Mesenchymal stem cell (in vitro differentiated cells and primary cell): ENCODE measurements at regions not wholly inside any gene's neighbourhood (a gene's known extent, or its start where the extent isn't known, plus 50 kb on each side); places are given as distances from the start of the nearest gene placed in this dataset.

Source experiments
- DNase-seq: peaks from one replicate; pipeline ENCODE4 v3.0.0-alpha.2; 2013
- H2AFZ ChIP-seq: one replicate; pipeline ENCODE4 v1.6.1; 2013; ENCODE audit warnings: low read depth, mild to moderate bottlenecking, control low read depth, inconsistent platforms, low read length, moderate library complexity
- H2AK5ac ChIP-seq: 2 replicates; pipeline ENCODE4 v1.6.1; 2013; ENCODE audit warnings: low read length, moderate library complexity, mild to moderate bottlenecking, inconsistent platforms; ENCODE audit not compliant: severe bottlenecking
- H2BK120ac ChIP-seq: one replicate; pipeline ENCODE4 v1.6.1; 2013; ENCODE audit warnings: low read depth, mild to moderate bottlenecking, inconsistent platforms, low read length, moderate library complexity
- H2BK12ac ChIP-seq, 2 experiments: one replicate each; pipeline ENCODE4 v1.6.1; 2013; ENCODE audit warnings: inconsistent platforms in 2 of 2, low read length in 2 of 2, mild to moderate bottlenecking in 2 of 2, moderate library complexity in 2 of 2, control low read depth in 1 of 2
- H2BK15ac ChIP-seq: one replicate; pipeline ENCODE4 v1.6.1; 2013; ENCODE audit warnings: mild to moderate bottlenecking, low read depth, inconsistent platforms; ENCODE audit not compliant: poor library complexity, severe bottlenecking
- H2BK5ac ChIP-seq: 2 replicates; pipeline ENCODE4 v1.6.1; 2013; ENCODE audit warnings: low read depth, mild to moderate bottlenecking, low read length, control low read depth, inconsistent platforms; ENCODE audit not compliant: poor library complexity, severe bottlenecking
- H3K14ac ChIP-seq, 2 experiments: one replicate each; pipeline ENCODE4 v1.6.1; 2013; ENCODE audit warnings: inconsistent platforms in 2 of 2, low read length in 2 of 2, control low read depth in 1 of 2, mild to moderate bottlenecking in 1 of 2, moderate library complexity in 1 of 2
- H3K18ac ChIP-seq, 2 experiments: one replicate each; pipeline ENCODE4 v1.6.1; 2013; ENCODE audit warnings: inconsistent platforms in 2 of 2, low read length in 2 of 2, control low read depth in 1 of 2, low read depth in 1 of 2, mild to moderate bottlenecking in 1 of 2
- H3K23ac ChIP-seq, 2 experiments: one replicate each; pipeline ENCODE4 v1.6.1; 2013; ENCODE audit warnings: inconsistent platforms in 2 of 2, low read length in 2 of 2, mild to moderate bottlenecking in 2 of 2, moderate library complexity in 2 of 2, control low read depth in 1 of 2
- H3K27ac ChIP-seq: 2 replicates; pipeline ENCODE4 v1.5.1; 2013; ENCODE audit warnings: mild to moderate bottlenecking, moderate library complexity, low read length, control low read depth, inconsistent platforms; ENCODE audit not compliant: poor library complexity, severe bottlenecking
- H3K27me3 ChIP-seq, 2 experiments: 2 replicates each; pipeline versions ENCODE4 v1.6.1 to v1.7.0; 2013; ENCODE audit warnings: low read length in 2 of 2, mild to moderate bottlenecking in 2 of 2, moderate library complexity in 2 of 2, control low read depth in 1 of 2, inconsistent platforms in 1 of 2; ENCODE audit not compliant: control insufficient read depth in 1 of 2, insufficient read depth in 1 of 2
- H3K36me3 ChIP-seq, 2 experiments: 2 replicates each; pipeline versions ENCODE4 v1.6.1 to v1.7.0; 2013; ENCODE audit warnings: low read length in 2 of 2, control low read depth in 1 of 2, inconsistent platforms in 1 of 2, low read depth in 1 of 2, mild to moderate bottlenecking in 1 of 2; ENCODE audit not compliant: insufficient read depth in 2 of 2, control insufficient read depth in 1 of 2
- H3K4ac ChIP-seq, 2 experiments: one replicate each; pipeline ENCODE4 v1.6.1; 2013; ENCODE audit warnings: inconsistent platforms in 2 of 2, low read length in 2 of 2, mild to moderate bottlenecking in 2 of 2, moderate library complexity in 2 of 2, control low read depth in 1 of 2, low read depth in 1 of 2
- H3K4me1 ChIP-seq: 2 replicates; pipeline ENCODE4 v1.6.1; 2013; ENCODE audit warnings: low read depth, low read length, control low read depth; ENCODE audit not compliant: control insufficient read depth, insufficient read depth
- H3K4me2 ChIP-seq: 2 replicates; pipeline ENCODE4 v1.6.1; 2013; ENCODE audit warnings: low read length, mild to moderate bottlenecking, inconsistent platforms; ENCODE audit not compliant: poor library complexity, severe bottlenecking
- H3K4me3 ChIP-seq, 2 experiments: 2 replicates each; pipeline versions ENCODE4 v1.5.1 to v1.7.0; 2013; ENCODE audit warnings: low read length in 2 of 2, mild to moderate bottlenecking in 2 of 2, control low read depth in 1 of 2, low read depth in 1 of 2; ENCODE audit not compliant: insufficient read depth in 1 of 2
- H3K79me1 ChIP-seq: replicated peaks from 2 replicates; pipeline ENCODE4 v1.6.1; 2013; ENCODE audit warnings: mild to moderate bottlenecking, control low read depth, low read length, inconsistent platforms; ENCODE audit not compliant: poor library complexity, severe bottlenecking
- H3K9ac ChIP-seq: 2 replicates; pipeline ENCODE4 v1.7.0; 2013; ENCODE audit warnings: mild to moderate bottlenecking, low read length, moderate library complexity
- H3K9me3 ChIP-seq: 2 replicates; pipeline ENCODE4 v1.7.0; 2013; ENCODE audit warnings: mild to moderate bottlenecking, low read length; ENCODE audit not compliant: control insufficient read depth
- H4K8ac ChIP-seq: one replicate; pipeline ENCODE4 v1.6.1; 2013; ENCODE audit warnings: inconsistent platforms, mild to moderate bottlenecking, low read length, moderate library complexity
- H4K91ac ChIP-seq: one replicate; pipeline ENCODE4 v1.6.1; 2013; ENCODE audit warnings: mild to moderate bottlenecking, low read length, inconsistent platforms
- WGBS: methylation state at CpG from one replicate; pipeline ENCODE4 v1.1.7; 2013; ENCODE audit warnings: mixed read lengths; 5-methylcytosine and 5-hydroxymethylcytosine counted together

DNA sequence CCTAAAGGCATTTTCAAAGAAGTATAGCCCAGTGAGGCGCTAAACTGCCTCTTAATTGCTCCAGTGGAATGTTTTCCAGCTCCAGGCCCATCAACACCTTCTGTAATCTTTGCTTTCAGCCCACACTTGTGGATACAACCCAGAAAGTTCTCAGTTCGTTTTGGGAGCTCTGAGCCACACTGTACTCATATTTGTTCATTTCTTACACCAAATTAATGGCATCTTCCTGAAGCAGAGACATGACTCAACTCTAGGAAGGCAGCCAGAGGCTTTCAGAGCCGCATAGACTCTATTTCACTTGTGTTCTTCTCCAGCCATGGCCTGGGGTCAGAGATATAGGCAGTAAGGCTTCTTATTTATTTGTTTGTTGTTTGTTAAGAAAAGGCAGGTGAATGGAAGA is 175.5 kb upstream of the NCAM1 start:
- H4K8ac ChIP-seq = no peak overlapping the region
- H3K27me3 ChIP-seq = peaks cover 0 to 5% of the 10 kb centered on the region in 2 experiments
- no peak overlapping the region for H2AK5ac ChIP-seq
- no peak overlapping the region for H2BK15ac ChIP-seq
- H3K27ac ChIP-seq = no peak overlapping the region
- H3K4me2 ChIP-seq = no peak overlapping the region
- no peak overlapping the region for H3K18ac ChIP-seq
- H3K4ac ChIP-seq = no peak overlapping the region
- no peak overlapping the region for H3K14ac ChIP-seq
- no peaks in the 10 kb centered on the region for H3K36me3 ChIP-seq
- H3K23ac ChIP-seq = no peak overlapping the region
- no peak overlapping the region for H2AFZ ChIP-seq
- H2BK5ac ChIP-seq = no peak overlapping the region
- no peak overlapping the region for H2BK120ac ChIP-seq
- no peaks in the 10 kb centered on the region for H3K79me1 ChIP-seq
- no peak overlapping the region for H4K91ac ChIP-seq
- peak overlapping the region; percentile 44 for H3K9ac ChIP-seq
- DNase-seq = no peak
- WGBS = 56% methylated on average over 3 of the region's 3 CpGs
- no peak overlapping the region for H2BK12ac ChIP-seq
- H3K9me3 ChIP-seq = no peaks in the 10 kb centered on the region
- H3K4me3 ChIP-seq = peak overlapping the region in 1 of 2 experiments; percentile 64
- H3K4me1 ChIP-seq = no peaks in the 10 kb centered on the region

DNA sequence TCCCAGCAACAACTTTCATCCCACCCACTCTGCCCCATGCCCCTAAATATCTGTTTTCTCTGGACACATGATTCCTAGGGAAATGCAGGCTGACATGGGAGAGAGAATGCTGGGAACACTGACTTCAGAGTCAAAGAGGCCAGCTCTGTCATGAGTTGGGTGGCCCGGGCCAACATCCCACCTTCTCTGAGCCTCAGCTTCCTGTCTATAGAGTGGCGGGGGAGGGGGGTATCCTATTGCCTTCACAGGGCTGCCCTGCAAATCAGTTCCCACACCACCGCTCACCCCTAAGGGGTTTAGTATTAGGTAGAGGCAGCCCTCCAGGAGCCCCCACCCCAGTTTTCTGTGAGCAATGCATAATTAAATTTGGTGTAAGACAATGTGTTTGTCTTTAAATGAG is 175.0 kb upstream of the NCAM1 start:
- H3K9ac ChIP-seq = no peak overlapping the region
- H2BK120ac ChIP-seq = no peak overlapping the region
- H3K9me3 ChIP-seq = no peaks in the 10 kb centered on the region
- no peak overlapping the region for H3K23ac ChIP-seq
- H3K4me2 ChIP-seq = no peak overlapping the region
- peaks cover 0 to 5% of the 10 kb centered on the region in 2 experiments for H3K27me3 ChIP-seq
- no peak overlapping the region for H3K4ac ChIP-seq
- no peak overlapping the region for H2AK5ac ChIP-seq
- H2BK5ac ChIP-seq = no peak overlapping the region
- H2BK15ac ChIP-seq = no peak overlapping the region
- no peaks in the 10 kb centered on the region for H3K4me1 ChIP-seq
- no peak overlapping the region for H2BK12ac ChIP-seq
- no peak overlapping the region for H4K91ac ChIP-seq
- no peak overlapping the region for H3K14ac ChIP-seq
- no peak overlapping the region for H4K8ac ChIP-seq
- no peaks in the 10 kb centered on the region for H3K36me3 ChIP-seq
- no peak overlapping the region for H3K18ac ChIP-seq
- H3K4me3 ChIP-seq = no peak overlapping the region
- no peak overlapping the region for H2AFZ ChIP-seq
- WGBS = 100% methylated on average over 1 of the region's 3 CpGs
- H3K27ac ChIP-seq = no peak overlapping the region
- H3K79me1 ChIP-seq = no peaks in the 10 kb centered on the region
- no peak for DNase-seq

DNA sequence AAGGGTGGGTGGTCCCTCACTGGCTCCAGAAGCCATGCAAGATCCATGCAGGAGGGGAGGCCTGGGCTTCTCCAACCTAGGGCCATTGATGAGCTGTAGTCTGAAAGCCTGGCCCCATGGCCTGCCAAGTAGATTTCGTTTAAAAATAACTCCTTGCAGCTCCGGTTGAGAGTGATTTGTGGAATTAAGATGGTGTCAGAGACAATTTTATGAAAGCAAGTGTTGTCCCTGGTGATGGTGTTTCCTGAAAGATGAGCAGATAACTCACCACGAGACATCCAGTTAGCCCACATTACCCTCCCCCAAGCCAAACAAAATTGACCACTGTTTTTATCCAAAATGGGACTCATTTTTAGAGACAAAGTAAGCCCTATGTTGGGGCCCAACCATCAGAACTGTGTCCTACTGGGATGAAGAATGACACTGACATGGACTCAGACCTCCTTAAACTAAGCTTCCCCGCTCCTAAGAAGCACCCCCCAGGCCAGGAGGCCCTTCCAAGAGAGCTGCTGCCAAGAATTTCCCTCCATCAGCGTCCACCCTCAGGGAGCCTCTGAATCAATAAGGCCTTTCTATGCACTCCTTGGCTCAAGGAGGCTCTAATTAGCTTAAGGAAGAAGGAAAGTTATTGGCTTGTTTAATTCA is 174.2 kb upstream of the NCAM1 start:
- no peak overlapping the region for H3K9ac ChIP-seq
- H2BK15ac ChIP-seq = no peak overlapping the region
- H4K91ac ChIP-seq = no peak overlapping the region
- no peak overlapping the region for H2BK12ac ChIP-seq
- H3K27me3 ChIP-seq = no peaks in the 10 kb centered on the region
- H3K14ac ChIP-seq = no peak overlapping the region
- H3K18ac ChIP-seq = no peak overlapping the region
- H3K36me3 ChIP-seq = no peaks in the 10 kb centered on the region
- H3K4ac ChIP-seq = no peak overlapping the region
- no peak overlapping the region for H2BK120ac ChIP-seq
- no peak overlapping the region for H4K8ac ChIP-seq
- no peak overlapping the region for H3K4me3 ChIP-seq
- H2AK5ac ChIP-seq = no peak overlapping the region
- no peak overlapping the region for H2BK5ac ChIP-seq
- no peaks in the 10 kb centered on the region for H3K4me1 ChIP-seq
- H3K23ac ChIP-seq = no peak overlapping the region
- no peaks in the 10 kb centered on the region for H3K79me1 ChIP-seq
- no peak overlapping the region for H3K27ac ChIP-seq
- no peak overlapping the region for H2AFZ ChIP-seq
- WGBS = 58% methylated on average over 3 of the region's 5 CpGs
- no peaks in the 10 kb centered on the region for H3K9me3 ChIP-seq
- DNase-seq = no peak
- no peak overlapping the region for H3K4me2 ChIP-seq

DNA sequence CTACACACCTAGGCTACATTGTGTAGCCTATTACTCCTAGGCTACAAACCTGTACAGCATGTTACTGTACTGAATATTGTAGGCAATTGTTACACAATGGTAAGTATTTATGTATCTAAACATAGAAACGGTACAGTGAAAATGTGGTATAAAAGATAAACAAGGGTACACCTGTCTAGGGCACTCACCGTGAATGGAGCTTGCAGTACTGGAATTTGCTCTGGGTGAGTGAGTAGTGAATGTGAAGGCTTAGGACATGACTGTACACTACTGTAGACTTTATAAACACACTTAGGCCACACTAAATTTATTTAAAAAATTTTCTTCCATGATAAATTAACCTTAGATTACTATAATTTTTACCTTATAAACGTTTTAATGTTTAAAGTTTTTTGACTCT is 171.7 kb upstream of the NCAM1 start:
- Histone ChIP-seq H4K91ac (no peak overlapping the region), H3K9me3 (no peaks in the 10 kb centered on the region), H2BK12ac (no peak overlapping the region), H3K18ac (no peak overlapping the region), H3K27ac (no peak overlapping the region), H3K14ac (no peak overlapping the region), H2BK120ac (no peak overlapping the region), H3K4me2 (no peak overlapping the region), H3K36me3 (no peaks in the 10 kb centered on the region), H3K23ac (no peak overlapping the region), H3K4me3 (no peak overlapping the region), H2AK5ac (no peak overlapping the region), H3K4me1 (no peaks in the 10 kb centered on the region), H3K4ac (no peak overlapping the region), H2BK5ac (no peak overlapping the region), H2BK15ac (no peak overlapping the region), H4K8ac (no peak overlapping the region), H3K9ac (no peak overlapping the region), H3K79me1 (no peaks in the 10 kb centered on the region), H3K27me3 (no peaks in the 10 kb centered on the region), H2AFZ (no peak overlapping the region)
- DNase-seq = no peak
- WGBS = 77% methylated on average over 2 of the region's 3 CpGs
